Activated CD4-positive, alpha-beta T cell treated with anti-CD3 and anti-CD28 coated beads for 24 hours (primary cell): ENCODE measurements at regions not wholly inside any gene's neighbourhood (a gene's known extent, or its start where the extent isn't known, plus 50 kb on each side); places are given as distances from the start of the nearest gene placed in this dataset.

Experiments
- DNase-seq, 2 donors: peaks; one replicate each; pipeline ENCODE4 v3.0.0-alpha.2; 2020; ENCODE audit warnings: low read depth in 2 of 2

- no peak for DNase-seq
Measured at GRCh38 chr4:135705343-135705742, 1503.8 kb upstream of the PABPC4L start.

- no peak for DNase-seq
Measured at GRCh38 chr4:135694066-135694465, 1492.5 kb upstream of the PABPC4L start.

GRCh38 chr4:135684001-135684400 is 1482.4 kb upstream of the PABPC4L start:
- DNase-seq: no peak

GRCh38 chr4:135672202-135672601 is 1470.6 kb upstream of the PABPC4L start:
- no peak for DNase-seq

GRCh38 chr4:135670548-135670947 is 1469.0 kb upstream of the PABPC4L start:
- DNase-seq: no peak
